NOMO-1 (cell line): ENCODE measurements at regions not wholly inside any gene's neighbourhood (a gene's known extent, or its start where the extent isn't known, plus 50 kb on each side); places are given as distances from the start of the nearest gene placed in this dataset.

Experiments
- DNase-seq, 2 experiments: peaks; one replicate each; lab custom pipeline; 2025; ENCODE audit not compliant: unreplicated experiment in 2 of 2; lab: John Stamatoyannopoulos, UW

DNA sequence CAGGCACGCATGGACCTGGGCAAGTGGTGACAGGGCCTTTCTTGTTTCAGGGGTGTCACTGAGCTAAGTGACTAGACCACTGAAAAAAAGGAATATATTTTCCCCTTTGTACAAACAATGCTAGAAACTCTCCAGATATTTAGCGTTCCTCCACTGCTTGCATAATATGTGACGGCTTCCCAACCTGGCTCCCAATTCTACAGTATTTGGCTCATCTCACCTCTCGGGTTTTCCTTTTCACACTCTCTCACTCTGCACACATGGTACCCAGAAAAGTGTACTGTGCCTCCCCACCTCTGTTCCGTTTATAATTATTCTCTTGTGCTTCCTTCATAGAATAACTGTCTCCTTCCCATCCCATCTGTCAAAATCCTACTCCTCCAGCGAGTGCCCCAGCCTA, 140.5 kb upstream of the KLHL25 start:
- no peak for DNase-seq

DNA sequence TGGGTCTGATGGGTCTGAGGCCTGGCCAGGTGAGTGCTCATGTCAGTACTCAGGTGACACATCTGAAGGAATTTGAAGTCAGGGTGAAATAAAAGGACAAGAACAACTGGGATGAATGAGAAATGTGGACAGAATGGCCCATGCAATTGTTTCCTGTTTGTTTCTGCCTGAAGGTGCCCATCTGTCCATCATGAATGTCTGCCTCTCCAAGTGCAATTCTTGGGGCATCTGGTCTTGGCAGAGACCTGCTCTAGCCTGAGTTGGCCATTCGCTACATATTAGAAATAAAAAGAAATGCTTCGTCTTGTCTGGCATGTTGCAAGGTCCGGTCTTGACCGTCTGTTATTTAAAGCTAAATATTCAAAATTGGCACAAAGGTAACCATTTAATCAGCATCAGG, 142.0 kb upstream of the AGBL1 start:
- no peak for DNase-seq

DNA sequence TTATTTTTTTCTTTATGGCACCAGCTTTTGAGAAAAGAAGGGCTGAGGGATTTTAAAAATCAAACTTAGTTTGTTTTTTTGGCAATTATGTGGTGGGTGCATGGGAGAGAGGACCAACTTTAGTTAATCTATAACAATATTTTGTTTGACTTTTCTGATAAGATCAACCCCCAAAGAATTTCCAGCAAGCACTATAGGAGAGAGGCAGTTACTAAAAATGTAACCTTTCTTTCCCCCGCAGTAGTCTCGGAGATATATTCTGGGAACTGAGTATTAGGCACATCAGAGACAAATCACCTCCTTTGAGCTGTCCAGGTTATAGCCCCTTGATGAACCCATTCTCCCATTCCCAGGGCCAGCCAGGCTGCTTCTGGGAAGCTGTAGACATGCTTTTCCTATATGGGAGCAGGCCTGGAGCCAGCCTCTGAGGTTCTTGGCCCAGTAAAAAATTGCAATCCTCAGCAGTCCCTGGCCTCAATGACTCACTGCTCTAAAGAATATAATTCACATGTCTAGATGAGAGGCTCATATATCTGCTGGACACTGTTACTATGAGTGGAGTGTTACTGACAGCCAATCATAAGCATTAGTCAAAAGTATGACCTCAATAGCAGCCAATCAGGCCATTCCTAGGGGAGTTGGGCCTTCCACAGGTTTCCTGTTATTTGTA, 138.3 kb upstream of the AGBL1 start:
- no peak for DNase-seq

DNA sequence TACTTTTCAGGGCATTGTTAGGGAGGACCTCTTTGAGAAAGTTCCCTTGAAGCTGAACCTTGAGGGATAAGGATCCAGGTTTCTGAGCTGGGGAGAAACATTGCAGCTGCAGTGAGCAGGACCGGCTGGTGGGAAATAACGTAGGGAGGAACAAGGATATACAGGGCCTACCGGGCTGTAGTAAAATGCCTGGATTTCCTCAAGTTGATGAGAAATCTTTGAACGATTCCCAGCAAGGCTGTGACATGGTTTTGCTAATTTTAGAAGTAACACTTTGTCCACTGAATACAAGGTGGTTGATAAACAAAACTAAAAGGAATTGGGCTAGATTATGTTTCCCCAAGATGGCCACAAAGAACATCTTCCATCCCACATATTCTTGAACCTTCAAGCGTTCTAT, 137.0 kb upstream of the AGBL1 start:
- no peak for DNase-seq

DNA sequence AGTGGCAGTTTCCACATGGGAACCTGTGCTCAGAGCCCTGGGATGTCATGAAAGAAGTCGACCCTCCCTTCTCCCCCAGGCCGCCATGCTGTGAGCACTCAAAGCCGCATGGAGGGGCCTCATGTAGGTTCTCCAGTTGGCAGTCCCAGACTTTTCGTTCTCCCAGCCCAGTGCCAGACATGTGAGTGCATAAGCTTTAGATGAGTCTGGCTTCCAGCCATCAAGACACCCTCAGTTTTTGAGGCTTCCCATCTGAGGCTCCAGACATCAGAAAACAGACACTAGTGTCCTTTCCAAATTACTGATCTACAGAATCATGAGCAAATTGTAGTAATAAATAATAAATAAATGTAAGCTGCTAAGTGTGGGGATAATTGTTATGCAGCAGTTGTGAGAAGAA, 136.5 kb upstream of the AGBL1 start:
- no peak for DNase-seq

DNA sequence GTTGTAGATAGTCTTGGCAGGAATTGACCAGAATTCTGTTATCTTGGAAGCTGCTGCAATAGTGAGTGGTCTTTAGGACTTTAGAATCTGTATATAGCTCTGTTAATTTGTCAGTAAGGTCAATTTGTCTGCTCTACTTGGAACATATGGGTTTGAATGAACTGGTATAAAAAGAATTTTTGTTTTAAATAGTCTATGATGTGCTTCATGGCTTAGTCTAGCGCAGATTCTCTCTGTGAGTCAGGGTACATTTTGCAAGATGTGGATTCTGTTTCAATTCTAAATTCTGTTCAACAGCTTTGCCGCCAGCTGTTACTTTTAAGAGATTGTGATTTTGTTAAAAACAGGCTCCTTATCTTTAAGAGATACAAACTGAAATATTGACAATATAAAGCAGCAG, 135.9 kb upstream of the AGBL1 start:
- no peak for DNase-seq

- DNase-seq = no peak
Measured at GRCh38 chr15:85947021-85947420, 132.7 kb upstream of the AGBL1 start.

DNA sequence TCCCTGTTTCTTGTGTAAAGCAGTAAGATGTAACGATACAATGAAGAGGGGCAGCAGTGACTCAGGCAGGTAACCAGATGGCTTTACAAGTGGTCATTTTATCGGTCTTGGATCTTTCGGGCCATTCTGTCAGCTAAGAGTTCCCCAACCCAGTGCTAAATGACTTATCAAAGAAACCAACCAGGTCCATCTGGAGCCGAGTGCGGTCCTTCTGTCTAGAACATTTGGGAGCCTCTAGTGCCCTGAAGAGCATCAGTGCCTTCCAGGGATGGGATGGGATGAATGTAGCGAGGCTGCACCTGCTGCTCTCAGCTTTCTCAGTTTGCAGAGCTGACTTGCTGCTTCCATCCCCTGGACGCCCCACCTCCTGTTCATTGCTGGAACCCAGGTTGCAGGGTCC, 131.7 kb upstream of the AGBL1 start:
- no peak for DNase-seq

- DNase-seq = no peak
Measured at GRCh38 chr15:85950101-85950500, 129.6 kb upstream of the AGBL1 start.

DNA sequence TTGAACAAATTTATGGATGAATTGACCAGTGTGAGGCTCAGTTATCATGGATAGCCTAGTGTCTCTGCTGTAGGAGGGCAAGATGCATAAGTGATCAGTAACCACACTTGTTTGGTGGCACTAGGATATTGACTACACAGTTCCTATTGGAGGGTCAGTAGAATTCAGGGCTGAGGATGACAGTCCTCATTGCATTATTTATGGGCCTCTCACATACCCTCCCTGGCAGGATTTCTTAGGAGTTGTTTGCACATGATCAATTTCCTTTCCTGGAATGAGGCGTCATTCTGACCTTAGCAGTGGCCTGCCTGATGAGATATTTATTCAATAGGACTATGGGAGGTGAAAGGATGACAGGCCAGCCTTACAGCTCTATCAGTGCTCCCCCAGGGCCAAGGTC, 125.1 kb upstream of the AGBL1 start:
- no peak for DNase-seq

- no peak for DNase-seq
Measured at GRCh38 chr15:85955501-85956391, 123.9 kb upstream of the AGBL1 start.

- DNase-seq = no peak
Measured at GRCh38 chr15:85956532-85957275, 123.0 kb upstream of the AGBL1 start.

GRCh38 chr15:85959611-85960010, 120.1 kb upstream of the AGBL1 start:
- DNase-seq = no peak

- no peak for DNase-seq
Measured at GRCh38 chr15:85960381-85960780, 119.3 kb upstream of the AGBL1 start.

DNA sequence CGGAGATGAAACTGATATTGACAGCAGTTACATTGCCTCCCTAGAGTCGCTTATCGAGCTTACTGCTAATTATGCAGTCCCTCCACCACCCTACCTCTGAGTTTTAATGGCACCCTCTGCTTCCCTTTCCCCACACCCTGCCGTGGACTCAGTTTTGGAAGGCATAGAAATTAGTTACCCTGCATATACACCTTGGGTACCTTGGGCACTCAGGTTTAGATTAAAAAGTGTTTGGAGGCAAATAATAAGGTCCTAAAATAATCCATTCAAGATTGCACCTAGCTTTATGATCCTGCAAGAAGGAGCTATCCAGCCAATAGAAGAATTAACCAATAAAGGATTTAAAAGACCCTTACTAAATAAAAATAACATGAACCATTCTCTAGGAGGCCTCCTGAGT, 117.8 kb upstream of the AGBL1 start:
- no peak for DNase-seq

GRCh38 chr15:85963262-85963760, 116.4 kb upstream of the AGBL1 start:
- no peak for DNase-seq

DNA sequence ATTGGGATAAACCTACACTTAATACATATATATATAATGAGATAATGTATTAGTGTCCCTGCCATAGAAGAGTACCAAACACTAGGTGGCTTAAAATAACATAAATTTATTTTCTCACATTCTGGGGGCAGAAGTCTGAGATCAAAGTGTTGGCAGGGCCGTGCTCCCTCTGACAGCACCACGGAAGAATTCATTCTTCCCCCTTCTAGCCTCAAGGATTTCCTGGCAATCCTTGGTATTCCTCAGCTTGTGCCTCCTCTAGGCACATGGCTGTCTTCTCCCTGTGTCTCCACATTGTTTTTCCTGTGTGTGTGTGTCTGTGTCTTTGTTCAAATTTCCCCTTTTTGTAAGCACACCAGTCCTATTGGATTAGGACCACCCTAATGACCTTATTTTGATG, 115.2 kb upstream of the AGBL1 start:
- DNase-seq = no peak

GRCh38 chr15:85967553-85967952, 112.1 kb upstream of the AGBL1 start:
- DNase-seq = no peak

GRCh38 chr15:85972805-85973540, 106.7 kb upstream of the AGBL1 start:
- no peak for DNase-seq

DNA sequence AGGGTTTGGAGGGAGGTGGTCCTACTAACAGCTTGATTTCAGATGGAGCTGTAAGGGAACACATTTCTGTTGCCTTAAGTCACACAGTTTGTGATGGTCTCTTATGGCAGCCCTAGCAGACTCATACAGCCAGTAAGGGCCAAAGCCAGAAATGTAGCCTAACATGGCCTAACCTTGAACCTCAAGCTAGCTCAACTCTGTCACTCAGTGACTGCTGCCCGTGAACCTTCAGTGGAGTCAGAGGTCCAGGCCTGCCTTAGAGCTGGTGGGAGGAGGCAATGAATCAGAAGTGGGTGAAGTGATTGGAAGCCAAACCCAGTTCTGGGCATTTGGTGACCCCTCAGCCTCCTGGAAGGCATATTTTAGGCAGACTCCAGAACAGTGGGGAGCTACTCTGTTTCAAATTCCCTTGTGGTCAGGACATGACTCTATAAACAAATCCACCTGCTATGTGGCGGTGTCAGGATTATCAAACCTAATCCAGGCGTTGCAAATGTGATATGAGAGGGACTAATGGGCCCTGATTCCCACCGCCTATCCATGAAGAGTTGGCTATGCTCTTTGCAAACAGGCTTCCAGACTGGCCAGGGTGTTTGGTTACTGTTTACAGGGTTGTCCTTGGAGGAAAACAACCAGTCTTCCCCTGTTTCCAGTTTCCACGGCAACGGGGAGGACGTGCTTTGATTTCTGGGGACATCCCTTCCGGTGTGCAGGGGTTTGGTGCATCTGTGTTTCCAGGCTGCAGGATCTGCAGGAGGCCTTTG, 105.9 kb upstream of the AGBL1 start:
- DNase-seq = no peak
